Endothelial cell of umbilical vein (primary cell): ENCODE measurements at regions not wholly inside any gene's neighbourhood (a gene's known extent, or its start where the extent isn't known, plus 50 kb on each side); places are given as distances from the start of the nearest gene placed in this dataset.

ENCODE experiments used
- BruUV-seq: library from RNA; stranded (reverse); fragments of 400-500 nt; replicated peaks from 2 replicates; lab custom pipeline; 2021; lab: Mats Ljungman, UMichigan
- CTCF ChIA-PET: fragments of 300-600, 350-600 bp; sonication (Branson Sonifier 250); formaldehyde crosslinking; loops from one replicate; lab custom pipeline; 2021; ENCODE audit warnings: antibody characterized with exemption, inconsistent platforms; lab: Charles Lee
- POLR2A ChIA-PET: fragments of 300-600, 350-600 bp; sonication (Branson Sonifier 250); formaldehyde crosslinking; loops from one replicate; lab custom pipeline; 2021; ENCODE audit warnings: antibody characterized with exemption, inconsistent platforms; lab: Charles Lee
- DNase-seq: peaks from one replicate; pipeline ENCODE4 v3.0.0-alpha.2; 2011; ENCODE audit warnings: low read depth, low spot score
- FAIRE-seq: peaks from 2 replicates; lab custom pipeline; 2011; peaks lifted over from hg19 to GRCh38; lab: Jason Lieb, UNC
- H2AFZ ChIP-seq: 2 replicates; pipeline ENCODE4 v1.6.0; 2012; ENCODE audit warnings: low read depth, low read length, control low read depth, inconsistent platforms
- H3K27ac ChIP-seq: 2 replicates; pipeline ENCODE4 v1.5.1; 2011; ENCODE audit warnings: low read depth, mild to moderate bottlenecking, control low read depth, low read length, moderate library complexity; ENCODE audit not compliant: insufficient read depth
- H3K27me3 ChIP-seq, 2 experiments: 2 replicates each; pipeline versions ENCODE4 v1.6.0 to v1.6.1; 2011; ENCODE audit warnings: low read length in 2 of 2, mixed read lengths in 1 of 2; ENCODE audit not compliant: control insufficient read depth in 2 of 2, insufficient read depth in 2 of 2
- H3K36me3 ChIP-seq, 2 experiments: 2 replicates in 1 of 2; 3 replicates in 1 of 2; pipeline ENCODE4 v1.5.1; 2011; ENCODE audit warnings: low read length in 2 of 2, mild to moderate bottlenecking in 1 of 2, moderate library complexity in 1 of 2; ENCODE audit not compliant: control insufficient read depth in 2 of 2, insufficient read depth in 2 of 2; ENCODE audit errors: extremely low read depth in 1 of 2
- H3K4me1 ChIP-seq: 3 replicates; pipeline ENCODE4 v1.5.1; 2011; ENCODE audit warnings: mild to moderate bottlenecking, low read length; ENCODE audit not compliant: control insufficient read depth, insufficient read depth; ENCODE audit errors: extremely low read depth
- H3K4me2 ChIP-seq: 2 replicates; pipeline ENCODE4 v1.6.1; 2011; ENCODE audit warnings: low read length, control low read depth, mixed read lengths; ENCODE audit not compliant: insufficient read depth
- H3K4me3 ChIP-seq, 3 experiments: fragments of 200-600 bp in 1 of 3; sonication (generic), shearing (Covaris generic) in 1 of 3; replicated peaks in 1 of 3; 2 replicates each; pipeline ENCODE4 v1.5.1; 2011 to 2016; ENCODE audit warnings: control low read depth in 3 of 3, low read length in 3 of 3, mild to moderate bottlenecking in 2 of 3, inconsistent platforms in 1 of 3, low read depth in 1 of 3, moderate library complexity in 1 of 3; ENCODE audit not compliant: insufficient read depth in 1 of 3
- H3K79me2 ChIP-seq: 2 replicates; pipeline ENCODE4 v1.6.0; 2012; ENCODE audit warnings: low read length, inconsistent platforms; ENCODE audit not compliant: control insufficient read depth, insufficient read depth
- H3K9ac ChIP-seq: replicated peaks from 2 replicates; pipeline ENCODE3; 2011; ENCODE audit warnings: low read length, control low read depth; ENCODE audit not compliant: insufficient read depth; ENCODE audit errors: extremely low read depth
- H3K9me1 ChIP-seq: replicated peaks from 3 replicates; pipeline ENCODE4 v1.6.0; 2011; ENCODE audit warnings: mild to moderate bottlenecking, low read length; ENCODE audit not compliant: control insufficient read depth, insufficient read depth; ENCODE audit errors: extremely low read depth
- H3K9me3 ChIP-seq: replicated peaks from 2 replicates; pipeline ENCODE4 v1.5.1; 2012; ENCODE audit warnings: low read length, inconsistent platforms; ENCODE audit not compliant: control insufficient read depth, insufficient read depth
- H4K20me1 ChIP-seq: replicated peaks from 2 replicates; pipeline ENCODE3; 2011; ENCODE audit warnings: mild to moderate bottlenecking, low read length; ENCODE audit not compliant: control insufficient read depth, insufficient read depth; ENCODE audit errors: extremely low read depth
- CTCF ChIP-seq, 2 donors: IDR thresholded peaks; 1 replicate in 1 of 2; 2 replicates in 1 of 2; pipeline ENCODE4 v1.5.1; 2011; ENCODE audit warnings: low read length in 2 of 2, mild to moderate bottlenecking in 2 of 2, moderate library complexity in 2 of 2, control low read depth in 1 of 2, inconsistent platforms in 1 of 2, low read depth in 1 of 2; ENCODE audit not compliant: insufficient read depth in 1 of 2; ENCODE audit errors: extremely low read depth in 1 of 2
- FOS ChIP-seq: IDR thresholded peaks from 2 replicates; pipeline ENCODE4 v1.6.1; 2011; ENCODE audit warnings: mild to moderate bottlenecking, low read length, moderate library complexity, borderline replicate concordance; ENCODE audit not compliant: insufficient read depth
- JUN ChIP-seq: IDR thresholded peaks from 2 replicates; pipeline ENCODE4 v1.6.1; 2011; ENCODE audit warnings: borderline replicate concordance, low read depth; ENCODE audit not compliant: insufficient read length, insufficient read depth
- MYC ChIP-seq: IDR thresholded peaks from one replicate; pipeline ENCODE4 v1.6.1; 2011; ENCODE audit warnings: mild to moderate bottlenecking, low read depth, low read length
- POLR2A ChIP-seq: IDR thresholded peaks from 2 replicates; pipeline ENCODE4 v1.6.1; 2012; ENCODE audit warnings: low read depth, mild to moderate bottlenecking, control low read depth, low read length
- POLR2AphosphoS5 ChIP-seq: IDR thresholded peaks from 2 replicates; pipeline ENCODE4 v1.6.1; 2012; ENCODE audit warnings: low read depth, mild to moderate bottlenecking, control low read depth, low read length, moderate library complexity; ENCODE audit not compliant: insufficient read depth
- dilution Hi-C: fragments of 300-500 bp; cut with MboI; formaldehyde crosslinking; loops from one replicate; pipeline ENCODE4 v1.15.0; 2019; ENCODE audit warnings: low sequenced_read_pairs; ENCODE audit not compliant: extremely low pct_ligation_motif_present
- intact Hi-C: fragments of 100-400 bp; cut with micrococcal nuclease; formaldehyde crosslinking; loops from one replicate; pipeline ENCODE4 v1.10.0; 2022

- POLR2A ChIA-PET = no interaction called here
- DNase-seq = no peak
- Histone ChIP-seq H3K4me1 (no peaks in the 10 kb centered on the region), H3K4me3 (no peak overlapping the region), H4K20me1 (no peaks in the 10 kb centered on the region), H3K4me2 (no peak overlapping the region), H3K9me3 (no peaks in the 10 kb centered on the region), H3K36me3 (no peaks in the 10 kb centered on the region), H3K27ac (no peak overlapping the region), H3K79me2 (no peaks in the 10 kb centered on the region), H3K9me1 (no peaks in the 10 kb centered on the region), H3K27me3 (no peaks in the 10 kb centered on the region), H2AFZ (no peak overlapping the region), H3K9ac (no peak overlapping the region)
- TF ChIP-seq FOS (no peak), POLR2A (no peak), JUN (no peak), CTCF (IDR thresholded peaks at IDR 0.05; ENCODE audit: extremely low read depth in 1 of 2, insufficient read depth in 1 of 2, low read depth in 1 of 2, low read length in 2 of 2) (no peak), MYC (no peak)
- intact Hi-C loops (no loop called here), dilution Hi-C loops (no loop called here)
- CTCF ChIA-PET = no interaction called here
- BruUV-seq = no TSS peak
- no peak for FAIRE-seq
Measured at GRCh38 chr3:64761729-64762128, 73.9 kb upstream of the ADAMTS9 start.

GRCh38 chr3:64760258-64760657, 72.5 kb upstream of the ADAMTS9 start:
- intact Hi-C loops = no loop called here
- CTCF ChIA-PET = no interaction called here

More at GRCh38 chr3:64760258-64760657, 72.5 kb upstream of the ADAMTS9 start:
- no peak overlapping the region for H3K4me2 ChIP-seq
- no peaks in the 10 kb centered on the region for H3K9me1 ChIP-seq
- H3K27me3 ChIP-seq = no peaks in the 10 kb centered on the region
- no peaks in the 10 kb centered on the region for H3K79me2 ChIP-seq
- no peaks in the 10 kb centered on the region for H3K9me3 ChIP-seq
- FAIRE-seq (no peak), DNase-seq (no peak)
- H3K9ac ChIP-seq = no peak overlapping the region
- no peaks in the 10 kb centered on the region for H4K20me1 ChIP-seq
- no peak overlapping the region for H2AFZ ChIP-seq
- no TSS peak for BruUV-seq
- no peak overlapping the region for H3K4me3 ChIP-seq
- dilution Hi-C loops = no loop called here
- H3K27ac ChIP-seq = no peak overlapping the region
- TF ChIP-seq POLR2A (no peak), POLR2AphosphoS5 (no peak), FOS (no peak)
- POLR2A ChIA-PET = no interaction called here
- H3K36me3 ChIP-seq = no peaks in the 10 kb centered on the region
- H3K4me1 ChIP-seq = no peaks in the 10 kb centered on the region
